Neutrophil (primary cell): ENCODE measurements at regions not wholly inside any gene's neighbourhood (a gene's known extent, or its start where the extent isn't known, plus 50 kb on each side); places are given as distances from the start of the nearest gene placed in this dataset.
"Not testable (repeated sequence)": the region's sequence is repeated elsewhere in the genome, so short reads cannot be mapped to it uniquely, and the experiment has no call there.

Experiments used
- H3K27ac ChIP-seq: fragments of 200-600 bp; sonication (generic); 2 replicates; pipeline ENCODE4 v1.5.1; 2016; ENCODE audit warnings: mild to moderate bottlenecking, moderate library complexity
- H3K27me3 ChIP-seq: fragments of 200-600 bp; sonication (generic); 2 replicates; pipeline ENCODE4 v1.6.0; 2016; ENCODE audit warnings: mild to moderate bottlenecking
- H3K36me3 ChIP-seq: fragments of 200-600 bp; sonication (generic); 2 replicates; pipeline ENCODE4 v1.5.1; 2017
- H3K4me1 ChIP-seq, 2 experiments: fragments of 200-600 bp in 1 of 2; sonication (generic) in 1 of 2; 1 replicate in 1 of 2; 2 replicates in 1 of 2; pipeline versions ENCODE4 v1.5.1 to v1.6.1; 2013 to 2016; ENCODE audit warnings: low read depth in 1 of 2, low read length in 1 of 2, mild to moderate bottlenecking in 1 of 2, moderate library complexity in 1 of 2; ENCODE audit not compliant: control insufficient read depth in 1 of 2, insufficient read depth in 1 of 2
- H3K4me3 ChIP-seq, 2 experiments: fragments of 200-600 bp in 1 of 2; sonication (generic) in 1 of 2; 1 replicate in 1 of 2; 2 replicates in 1 of 2; pipeline ENCODE4 v1.5.1; 2013 to 2016; ENCODE audit warnings: low read depth in 1 of 2, low read length in 1 of 2, mild to moderate bottlenecking in 1 of 2, moderate library complexity in 1 of 2
- H3K9me3 ChIP-seq: fragments of 200-600 bp; sonication (generic); 2 replicates; pipeline ENCODE4 v1.5.1; 2016
- CTCF ChIP-seq: fragments of 200-600 bp; sonication (generic); IDR thresholded peaks from 2 replicates; pipeline ENCODE4 v1.5.1; 2016; ENCODE audit warnings: antibody characterized with exemption

GRCh38 chr21:15208786-15209185 lies 144.0 kb upstream of the NRIP1 start:
- no peak overlapping the region for H3K4me3 ChIP-seq
- no peaks in the 10 kb centered on the region for H3K27me3 ChIP-seq
- TF ChIP-seq CTCF, result no peak
- H3K27ac ChIP-seq, result peak overlapping the region; percentile 74
- H3K9me3 ChIP-seq, result no peaks in the 10 kb centered on the region
- no peaks in the 10 kb centered on the region for H3K36me3 ChIP-seq
- peaks cover 71% of the 10 kb centered on the region in 2 experiments for H3K4me1 ChIP-seq

GRCh38 chr21:15209224-15209623 lies 144.4 kb upstream of the NRIP1 start:
- Histone ChIP-seq H3K4me1 (peaks cover 71% of the 10 kb centered on the region in 2 experiments), H3K27ac (peak overlapping the region; percentile 74), H3K9me3 (no peaks in the 10 kb centered on the region), H3K27me3 (no peaks in the 10 kb centered on the region), H3K4me3 (no peak overlapping the region), H3K36me3 (no peaks in the 10 kb centered on the region)
- TF ChIP-seq CTCF, result no peak

GRCh38 chr21:15210235-15210678 lies 145.5 kb upstream of the NRIP1 start:
- TF ChIP-seq CTCF, result no peak
- no peaks in the 10 kb centered on the region for H3K9me3 ChIP-seq
- no peak overlapping the region for H3K4me3 ChIP-seq
- no peaks in the 10 kb centered on the region for H3K27me3 ChIP-seq
- peak overlapping the region; percentile 74 for H3K27ac ChIP-seq
- peaks cover 69 to 71% of the 10 kb centered on the region in 2 experiments for H3K4me1 ChIP-seq
- no peaks in the 10 kb centered on the region for H3K36me3 ChIP-seq

GRCh38 chr21:15211491-15212133 lies 146.8 kb upstream of the NRIP1 start:
- no peak overlapping the region for H3K4me3 ChIP-seq
- no peaks in the 10 kb centered on the region for H3K9me3 ChIP-seq
- TF ChIP-seq CTCF, result no peak
- H3K4me1 ChIP-seq, result peaks cover 56 to 58% of the 10 kb centered on the region in 2 experiments
- H3K27ac ChIP-seq, result peak overlapping the region; percentile 74
- no peaks in the 10 kb centered on the region for H3K36me3 ChIP-seq
- no peaks in the 10 kb centered on the region for H3K27me3 ChIP-seq

- Histone ChIP-seq H3K4me3 (no peak overlapping the region), H3K36me3 (no peaks in the 10 kb centered on the region), H3K27ac (no peak overlapping the region), H3K27me3 (no peaks in the 10 kb centered on the region), H3K4me1 (peaks cover 50 to 52% of the 10 kb centered on the region in 2 experiments), H3K9me3 (no peaks in the 10 kb centered on the region)
- TF ChIP-seq CTCF, result no peak
These were observed 147.4 kb upstream of the NRIP1 start for GRCh38 chr21:15212206-15212605.

- H3K4me1 ChIP-seq, result peaks cover 9 to 24% of the 10 kb centered on the region in 2 experiments
- H3K36me3 ChIP-seq, H3K4me3 ChIP-seq, H3K9me3 ChIP-seq, H3K27ac ChIP-seq, H3K27me3 ChIP-seq: not testable (repeated sequence)
These were observed 153.7 kb upstream of the NRIP1 start for GRCh38 chr21:15218476-15218875.
